ENCODE measurements at regions not wholly inside any gene's neighbourhood (a gene's known extent, or its start where the extent isn't known, plus 50 kb on each side); places are given as distances from the start of the nearest gene placed in this dataset.

- TF ChIP-seq CTCF (IDR thresholded peaks at IDR 0.05; ENCODE audit: insufficient read depth, low read length), result no peak
- no peak for DNase-seq (ENCODE audit: low read depth)
- no peak overlapping the region for H3K4me3 ChIP-seq (ENCODE audit: low read depth, low read length)
These were observed 624.1 kb downstream of the CD109 start for GRCh38 chr6:74320074-74320473.

GRCh38 chr6:74319292-74319691 is 623.3 kb downstream of the CD109 start:
- TF ChIP-seq CTCF (IDR thresholded peaks at IDR 0.05; ENCODE audit: insufficient read depth, low read length), result no peak
- DNase-seq (ENCODE audit: low read depth), result no peak
- no peak overlapping the region for H3K4me3 ChIP-seq (ENCODE audit: low read depth, low read length)

- TF ChIP-seq CTCF (IDR thresholded peaks at IDR 0.05; ENCODE audit: insufficient read depth, low read length), result no peak
- DNase-seq (ENCODE audit: low read depth), result no peak
These were observed 622.7 kb downstream of the CD109 start for GRCh38 chr6:74318738-74319137.

GRCh38 chr6:74312081-74312480 is 616.1 kb downstream of the CD109 start:
- no peak for DNase-seq (ENCODE audit: low read depth)
- H3K4me3 ChIP-seq (ENCODE audit: low read depth, low read length), result no peak overlapping the region
- TF ChIP-seq CTCF (IDR thresholded peaks at IDR 0.05; ENCODE audit: insufficient read depth, low read length), result no peak

More at GRCh38 chr6:74318738-74319137, 622.7 kb downstream of the CD109 start:
- no peak overlapping the region for H3K4me3 ChIP-seq (ENCODE audit: low read depth, low read length)

GRCh38 chr6:74311431-74311830 is 615.4 kb downstream of the CD109 start:
- no peak overlapping the region for H3K4me3 ChIP-seq (ENCODE audit: low read depth, low read length)
- DNase-seq (ENCODE audit: low read depth), result no peak
- no peak for TF ChIP-seq CTCF (IDR thresholded peaks at IDR 0.05; ENCODE audit: insufficient read depth, low read length)

GRCh38 chr6:74289884-74290283 is 593.9 kb downstream of the CD109 start:
- DNase-seq (ENCODE audit: low read depth), result no peak
- TF ChIP-seq CTCF (IDR thresholded peaks at IDR 0.05; ENCODE audit: insufficient read depth, low read length), result no peak
- H3K4me3 ChIP-seq (ENCODE audit: low read depth, low read length), result no peak overlapping the region

- no peak for DNase-seq (ENCODE audit: low read depth)
- TF ChIP-seq CTCF (IDR thresholded peaks at IDR 0.05; ENCODE audit: insufficient read depth, low read length), result no peak
- no peak overlapping the region for H3K4me3 ChIP-seq (ENCODE audit: low read depth, low read length)
These were observed 591.9 kb downstream of the CD109 start for GRCh38 chr6:74287932-74288331.

All from fibroblast of the aortic adventitia (primary cell).